ENCODE measurements at regions not wholly inside any gene's neighbourhood (a gene's known extent, or its start where the extent isn't known, plus 50 kb on each side); places are given as distances from the start of the nearest gene placed in this dataset.

GRCh38 chr4:98739751-98740150 is 81.3 kb upstream of the TSPAN5 start:
- intact Hi-C loops (cut with micrococcal nuclease) (loop anchor here (5.0 kb wide), 1 partner anchor 272 kb away; no protein-coding TSS in a partner anchor), in situ Hi-C loops (cut with MboI; ENCODE audit: low sequenced_read_pairs) (no loop called here), dilution Hi-C loops (cut with HindIII; ENCODE audit: low sequenced_read_pairs, unreplicated experiment) (no loop called here)
- ChIA-PET POLR2A (ENCODE audit: unreplicated experiment) (interaction anchor here (0.6 kb wide), 1 partner anchor 10 kb away, joined by 4 read pairs; no protein-coding TSS in a partner anchor), CTCF (no interaction called here)
- Histone ChIP-seq H3K18ac (ENCODE audit: low read depth, low read length) (no peak overlapping the region), H2BK5ac (ENCODE audit: low read depth, low read length, poor library complexity, severe bottlenecking) (no peak overlapping the region), H2BK15ac (ENCODE audit: low read depth, low read length) (no peak overlapping the region), H4K8ac (ENCODE audit: low read depth in 2 of 2, low read length in 2 of 2) (no peak overlapping the region), H3K9me1 (ENCODE audit: insufficient read depth, low read length) (no peaks in the 10 kb centered on the region), H3K27me3 (ENCODE audit: control insufficient read depth, insufficient read depth, low read length) (no peaks in the 10 kb centered on the region; the same call in 1 of the 2 replicates), H3K14ac (replicated peaks; ENCODE audit: low read depth, low read length) (no peak overlapping the region), H3K36me3 (ENCODE audit: control insufficient read depth, insufficient read depth, low read length) (no peaks in the 10 kb centered on the region), H4K5ac (ENCODE audit: low read depth, low read length) (no peak overlapping the region), H2BK120ac (ENCODE audit: low read depth, low read length) (no peak overlapping the region), H3K4ac (ENCODE audit: low read depth, low read length) (no peak overlapping the region), H3K23ac (ENCODE audit: low read depth, low read length) (no peak overlapping the region), H2AFZ (replicated peaks; ENCODE audit: low read length, poor library complexity) (no peak overlapping the region), H2BK20ac (ENCODE audit: low read depth, low read length) (no peak overlapping the region), H4K20me1 (ENCODE audit: insufficient read depth, low read length) (no peaks in the 10 kb centered on the region), H3K4me1 (ENCODE audit: control insufficient read depth, insufficient read depth, low read length) (no peaks in the 10 kb centered on the region), H3K27ac (ENCODE audit: insufficient read depth, low read length) (no peak overlapping the region), H4K91ac (ENCODE audit: insufficient read depth, low read depth, low read length) (no peak overlapping the region), H3K4me3 (ENCODE audit: insufficient read depth, low read depth, low read length) (no peak overlapping the region), H3K79me1 (ENCODE audit: low read depth in 1 of 2, low read length in 2 of 2) (no peaks in the 10 kb centered on the region), H2AK5ac (ENCODE audit: low read depth, low read length) (no peak overlapping the region; the same call in 1 of the 2 replicates), H3K9me3 (ENCODE audit: control insufficient read depth, insufficient read depth, low read length) (no peaks in the 10 kb centered on the region), H3K4me2 (ENCODE audit: low read depth, low read length) (no peak overlapping the region; the same call in 1 of the 2 replicates), H2AK9ac (replicated peaks; ENCODE audit: low read depth, low read length, poor library complexity) (no peak overlapping the region), H3K9ac (ENCODE audit: low read depth, low read length) (no peak overlapping the region), H3K56ac (ENCODE audit: extremely low read depth, insufficient read depth, low read length) (no peak overlapping the region)
- no peak for DNase-seq
- no peak for ATAC-seq (ENCODE audit: low read depth)
- no TSS peak for BruUV-seq (replicated peaks)
- TF ChIP-seq MXI1 (IDR thresholded peaks at IDR 0.05; ENCODE audit: borderline replicate concordance, low read depth, low read length) (no peak), RCOR1 (IDR thresholded peaks at IDR 0.05; ENCODE audit: insufficient replicate concordance, low read length) (no peak), CEBPB (IDR thresholded peaks at IDR 0.05; ENCODE audit: low read depth, low read length) (no peak), FOS (IDR thresholded peaks at IDR 0.05; ENCODE audit: low read depth, low read length) (no peak)
- TF ChIP-seq, protein P1, sequence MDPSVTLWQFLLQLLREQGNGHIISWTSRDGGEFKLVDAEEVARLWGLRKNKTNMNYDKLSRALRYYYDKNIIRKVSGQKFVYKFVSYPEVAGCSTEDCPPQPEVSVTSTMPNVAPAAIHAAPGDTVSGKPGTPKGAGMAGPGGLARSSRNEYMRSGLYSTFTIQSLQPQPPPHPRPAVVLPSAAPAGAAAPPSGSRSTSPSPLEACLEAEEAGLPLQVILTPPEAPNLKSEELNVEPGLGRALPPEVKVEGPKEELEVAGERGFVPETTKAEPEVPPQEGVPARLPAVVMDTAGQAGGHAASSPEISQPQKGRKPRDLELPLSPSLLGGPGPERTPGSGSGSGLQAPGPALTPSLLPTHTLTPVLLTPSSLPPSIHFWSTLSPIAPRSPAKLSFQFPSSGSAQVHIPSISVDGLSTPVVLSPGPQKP (IDR thresholded peaks at IDR 0.05; ENCODE audit: borderline replicate concordance, low read depth, low read length), result no peak
- TF ChIP-seq, protein P2, sequence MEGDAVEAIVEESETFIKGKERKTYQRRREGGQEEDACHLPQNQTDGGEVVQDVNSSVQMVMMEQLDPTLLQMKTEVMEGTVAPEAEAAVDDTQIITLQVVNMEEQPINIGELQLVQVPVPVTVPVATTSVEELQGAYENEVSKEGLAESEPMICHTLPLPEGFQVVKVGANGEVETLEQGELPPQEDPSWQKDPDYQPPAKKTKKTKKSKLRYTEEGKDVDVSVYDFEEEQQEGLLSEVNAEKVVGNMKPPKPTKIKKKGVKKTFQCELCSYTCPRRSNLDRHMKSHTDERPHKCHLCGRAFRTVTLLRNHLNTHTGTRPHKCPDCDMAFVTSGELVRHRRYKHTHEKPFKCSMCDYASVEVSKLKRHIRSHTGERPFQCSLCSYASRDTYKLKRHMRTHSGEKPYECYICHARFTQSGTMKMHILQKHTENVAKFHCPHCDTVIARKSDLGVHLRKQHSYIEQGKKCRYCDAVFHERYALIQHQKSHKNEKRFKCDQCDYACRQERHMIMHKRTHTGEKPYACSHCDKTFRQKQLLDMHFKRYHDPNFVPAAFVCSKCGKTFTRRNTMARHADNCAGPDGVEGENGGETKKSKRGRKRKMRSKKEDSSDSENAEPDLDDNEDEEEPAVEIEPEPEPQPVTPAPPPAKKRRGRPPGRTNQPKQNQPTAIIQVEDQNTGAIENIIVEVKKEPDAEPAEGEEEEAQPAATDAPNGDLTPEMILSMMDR (conservative IDR thresholded peaks at IDR 0.05; ENCODE audit: low read depth, low read length), result no peak
- no CpG with 5 or more reads among the region's 6 CpGs for WGBS, 2 experiments (ENCODE audit: extremely low coverage in 2 of 2, insufficient read length in 1 of 2)
